GM21786 (cell line): ENCODE measurements at regions not wholly inside any gene's neighbourhood (a gene's known extent, or its start where the extent isn't known, plus 50 kb on each side); places are given as distances from the start of the nearest gene placed in this dataset.
"Not testable (repeated sequence)": the region's sequence is repeated elsewhere in the genome, so short reads cannot be mapped to it uniquely, and the experiment has no call there.

Experiments
- ATAC-seq: cut with Tn5 transposase; IDR thresholded peaks from one replicate; pipeline ENCODE4 v1.9.1; 2021; ENCODE audit not compliant: unreplicated experiment

- ATAC-seq = no peak
These were observed 144.5 kb downstream of the TM2D1 start for GRCh38 chr1:61580417-61580816.

- no peak for ATAC-seq
These were observed 145.1 kb downstream of the TM2D1 start for GRCh38 chr1:61579802-61580201.

GRCh38 chr1:61572046-61572445, 152.9 kb downstream of the TM2D1 start:
- no peak for ATAC-seq

GRCh38 chr1:61570191-61570590, 154.8 kb downstream of the TM2D1 start:
- no peak for ATAC-seq

- no peak for ATAC-seq
These were observed 155.7 kb downstream of the TM2D1 start for GRCh38 chr1:61569303-61569621.

GRCh38 chr1:61568460-61569302, 156.3 kb downstream of the TM2D1 start:
- ATAC-seq = no peak

- ATAC-seq = no peak
These were observed 158.8 kb downstream of the TM2D1 start for GRCh38 chr1:61566177-61566576.

- ATAC-seq = no peak
These were observed 161.3 kb downstream of the TM2D1 start for GRCh38 chr1:61563611-61564010.

GRCh38 chr1:61561666-61562065, 163.3 kb downstream of the TM2D1 start:
- no peak for ATAC-seq

- ATAC-seq = no peak
These were observed 164.6 kb downstream of the TM2D1 start for GRCh38 chr1:61560385-61560784.

GRCh38 chr1:61556631-61557030, 168.3 kb downstream of the TM2D1 start:
- no peak for ATAC-seq

GRCh38 chr1:61552630-61553305, 172.2 kb downstream of the TM2D1 start:
- no peak for ATAC-seq

GRCh38 chr1:61547302-61547701, 177.6 kb downstream of the TM2D1 start:
- not testable (repeated sequence) for ATAC-seq

GRCh38 chr1:61544870-61545269, 180.1 kb downstream of the TM2D1 start:
- not testable (repeated sequence) for ATAC-seq

GRCh38 chr1:61543498-61543897, 181.4 kb downstream of the TM2D1 start:
- ATAC-seq = not testable (repeated sequence)

GRCh38 chr1:61539720-61540462, 185.1 kb downstream of the TM2D1 start:
- ATAC-seq = no peak

GRCh38 chr1:61538228-61538627, 186.7 kb downstream of the TM2D1 start:
- ATAC-seq = no peak

- no peak for ATAC-seq
These were observed 188.5 kb downstream of the TM2D1 start for GRCh38 chr1:61536174-61537108.

GRCh38 chr1:61534847-61535246, 190.1 kb downstream of the TM2D1 start:
- ATAC-seq = no peak

- ATAC-seq = no peak
These were observed 191.4 kb downstream of the TM2D1 start for GRCh38 chr1:61533546-61533945.

GRCh38 chr1:61531716-61532115, 193.2 kb downstream of the TM2D1 start:
- ATAC-seq = no peak
